Activated CD8-positive, alpha-beta memory T cell treated with anti-CD3 and anti-CD28 coated beads for 36 hours (primary cell): ENCODE measurements at regions not wholly inside any gene's neighbourhood (a gene's known extent, or its start where the extent isn't known, plus 50 kb on each side); places are given as distances from the start of the nearest gene placed in this dataset.
"Not testable (repeated sequence)": the region's sequence is repeated elsewhere in the genome, so short reads cannot be mapped to it uniquely, and the experiment has no call there.

Experiments used
- CTCF ChIA-PET: fragments of 350-600 bp; sonication (Branson Sonifier 250); formaldehyde crosslinking; loops from one replicate; lab custom pipeline; 2021; ENCODE audit warnings: antibody characterized with exemption; lab: Charles Lee
- POLR2A ChIA-PET: fragments of 350-600 bp; sonication (Branson Sonifier 250); formaldehyde crosslinking; loops from one replicate; lab custom pipeline; 2021; ENCODE audit warnings: antibody characterized with exemption; lab: Charles Lee

- ChIA-PET POLR2A (no interaction called here), CTCF (no interaction called here)
Observed at GRCh38 chr15:96460106-96460505, 129.6 kb downstream of the NR2F2 start.

- CTCF ChIA-PET, result no interaction called here
Observed at GRCh38 chr15:96462768-96463750, 132.6 kb downstream of the NR2F2 start.

GRCh38 chr15:96466389-96466947 is 136.0 kb downstream of the NR2F2 start:
- POLR2A ChIA-PET, result no interaction called here
- CTCF ChIA-PET, result no interaction called here

More at GRCh38 chr15:96462768-96463750, 132.6 kb downstream of the NR2F2 start:
- POLR2A ChIA-PET, result no interaction called here

GRCh38 chr15:96468036-96468435 is 137.5 kb downstream of the NR2F2 start:
- POLR2A ChIA-PET, result no interaction called here
- CTCF ChIA-PET, result no interaction called here

- ChIA-PET CTCF (no interaction called here), POLR2A (no interaction called here)
Observed at GRCh38 chr15:96470681-96471310, 140.3 kb downstream of the NR2F2 start.

GRCh38 chr15:96472681-96473080 is 142.2 kb downstream of the NR2F2 start:
- ChIA-PET POLR2A (no interaction called here), CTCF (interaction anchor here (0.6 kb wide), 1 partner anchor 8 kb away, joined by 3 read pairs; no protein-coding TSS in a partner anchor)

DNA sequence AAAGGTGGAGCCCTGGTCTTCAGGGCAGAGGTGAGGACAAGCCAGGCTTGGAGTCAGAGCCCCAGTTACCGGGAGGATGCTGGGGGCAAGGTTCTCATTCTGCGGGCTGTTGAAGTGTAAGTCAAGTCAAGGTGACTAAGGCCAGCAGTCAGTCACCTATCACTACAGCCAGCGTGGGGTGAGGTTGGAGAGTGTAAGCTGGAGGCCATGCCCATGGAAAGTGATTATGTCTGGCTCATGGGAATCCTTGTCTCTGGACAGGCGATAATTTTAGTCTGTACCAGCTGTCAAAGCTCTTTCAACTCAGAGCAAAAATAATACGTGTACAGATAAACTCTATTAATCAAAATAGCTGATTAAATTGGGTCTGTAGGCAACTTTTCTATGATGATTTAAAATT is 143.1 kb downstream of the NR2F2 start:
- CTCF ChIA-PET, result no interaction called here
- POLR2A ChIA-PET, result no interaction called here

GRCh38 chr15:96474231-96474664 is 143.7 kb downstream of the NR2F2 start:
- ChIA-PET CTCF (no interaction called here), POLR2A (no interaction called here)

DNA sequence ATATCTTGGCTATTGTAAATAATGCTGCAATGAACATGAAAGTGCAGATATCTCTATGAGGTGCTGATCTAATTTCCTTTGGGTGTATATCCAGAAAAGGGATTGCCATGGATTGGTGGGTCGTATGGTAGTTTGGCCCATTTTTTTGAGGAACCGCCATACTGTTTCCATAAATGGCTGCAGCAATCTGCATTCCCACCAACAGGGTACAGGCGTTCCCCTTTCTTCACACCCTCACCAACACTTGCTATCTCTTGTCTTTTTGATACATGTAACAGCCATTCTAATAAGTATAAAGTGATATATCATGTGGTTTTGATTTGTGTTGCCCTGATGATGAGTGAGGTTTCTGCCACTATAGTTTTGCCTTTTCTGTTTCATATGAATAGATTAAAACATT is 146.7 kb downstream of the NR2F2 start:
- POLR2A ChIA-PET, result no interaction called here
- CTCF ChIA-PET, result no interaction called here

GRCh38 chr15:96484412-96484811 is 153.9 kb downstream of the NR2F2 start:
- CTCF ChIA-PET, POLR2A ChIA-PET: not testable (repeated sequence)

GRCh38 chr15:96484830-96485229 is 154.3 kb downstream of the NR2F2 start:
- CTCF ChIA-PET, result no interaction called here
- POLR2A ChIA-PET, result no interaction called here

- POLR2A ChIA-PET, result no interaction called here
- CTCF ChIA-PET, result no interaction called here
Observed at GRCh38 chr15:96487245-96487644, 156.7 kb downstream of the NR2F2 start.

- POLR2A ChIA-PET, CTCF ChIA-PET: not testable (repeated sequence)
Observed at GRCh38 chr15:96491066-96491699, 160.7 kb downstream of the NR2F2 start.

- CTCF ChIA-PET, POLR2A ChIA-PET: not testable (repeated sequence)
Observed at GRCh38 chr15:96491700-96492644, 161.5 kb downstream of the NR2F2 start.

GRCh38 chr15:96494505-96494904 is 164.0 kb downstream of the NR2F2 start:
- ChIA-PET POLR2A (no interaction called here), CTCF (no interaction called here)

DNA sequence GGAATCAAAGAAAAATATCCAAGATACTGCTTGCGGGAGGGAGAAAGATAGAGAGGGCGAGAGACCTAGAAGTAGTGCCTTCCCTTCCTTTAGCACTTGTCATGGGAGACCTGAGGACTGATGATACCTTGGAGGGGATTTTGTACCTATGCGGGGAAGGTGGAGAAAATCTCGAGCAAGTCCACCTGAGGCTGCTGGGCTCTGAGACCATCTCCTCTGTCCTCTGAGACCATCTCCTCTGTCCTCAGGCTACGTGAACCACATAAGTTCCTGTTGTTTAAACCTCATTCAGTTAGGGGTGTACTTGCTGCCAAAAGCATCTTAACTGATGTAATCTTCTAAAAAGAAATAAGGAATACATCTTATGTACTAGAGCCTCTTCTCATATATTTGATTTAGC is 164.9 kb downstream of the NR2F2 start:
- CTCF ChIA-PET, result no interaction called here
- POLR2A ChIA-PET, result no interaction called here

GRCh38 chr15:96497951-96498350 is 167.5 kb downstream of the NR2F2 start:
- CTCF ChIA-PET, result no interaction called here
- POLR2A ChIA-PET, result no interaction called here

DNA sequence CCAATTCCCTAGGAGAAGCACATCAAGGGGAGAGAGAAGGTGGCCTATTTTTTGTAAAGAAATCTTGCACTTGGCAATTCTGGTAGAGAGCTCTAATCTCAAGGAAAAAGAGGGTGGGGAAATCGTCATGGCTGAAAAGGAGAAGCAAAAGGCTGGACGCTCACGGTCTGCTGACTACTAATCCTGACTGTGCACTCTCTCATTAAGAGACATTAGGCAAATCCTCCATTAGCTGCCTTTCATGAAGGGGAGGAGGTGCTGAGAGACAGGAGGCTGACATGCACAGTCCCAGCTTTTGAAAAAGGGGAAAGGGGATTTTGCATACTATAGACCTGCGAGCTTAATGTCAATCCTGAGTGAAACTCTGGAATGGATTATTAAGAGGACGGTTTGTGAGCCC is 170.0 kb downstream of the NR2F2 start:
- CTCF ChIA-PET, result no interaction called here
- POLR2A ChIA-PET, result no interaction called here

- ChIA-PET POLR2A (no interaction called here), CTCF (no interaction called here)
Observed at GRCh38 chr15:96501362-96501761, 170.9 kb downstream of the NR2F2 start.
